Brain microvascular endothelial cell (primary cell): ENCODE measurements at regions not wholly inside any gene's neighbourhood (a gene's known extent, or its start where the extent isn't known, plus 50 kb on each side); places are given as distances from the start of the nearest gene placed in this dataset.

Experiments used
- DNase-seq: peaks from one replicate; pipeline ENCODE4 v3.0.0-alpha.2; 2020
- H3K27ac ChIP-seq: fragments of 250-450 bp; sonication (Bioruptor Pico); 2 replicates; pipeline ENCODE4 v1.5.1; 2020; ENCODE audit warnings: mild to moderate bottlenecking, moderate library complexity
- H3K27me3 ChIP-seq: fragments of 250-450 bp; sonication (Bioruptor Pico); replicated peaks from 2 replicates; pipeline ENCODE4 v1.5.1; 2020; ENCODE audit warnings: mild to moderate bottlenecking
- H3K36me3 ChIP-seq: fragments of 250-450 bp; sonication (Bioruptor Pico); replicated peaks from 2 replicates; pipeline ENCODE4 v1.5.1; 2020; ENCODE audit warnings: mild to moderate bottlenecking
- H3K4me3 ChIP-seq: 2 replicates; pipeline ENCODE4 v1.5.1; 2011; ENCODE audit warnings: low read depth, mild to moderate bottlenecking, control low read depth, low read length, moderate library complexity
- in situ Hi-C: cut with HindIII; loops from 2 replicates; pipeline ENCODE4 v1.10.0; 2017; ENCODE audit warnings: low sequenced_read_pairs, low pct_ligation_motif_present
- TF ChIP-seq, protein P1 (sequence below): IDR thresholded peaks from 2 replicates; pipeline ENCODE4 v1.5.1; 2011; ENCODE audit warnings: low read depth, mild to moderate bottlenecking, moderate library complexity, low read length, control low read depth, inconsistent platforms; ENCODE audit errors: missing control alignments

DNA sequence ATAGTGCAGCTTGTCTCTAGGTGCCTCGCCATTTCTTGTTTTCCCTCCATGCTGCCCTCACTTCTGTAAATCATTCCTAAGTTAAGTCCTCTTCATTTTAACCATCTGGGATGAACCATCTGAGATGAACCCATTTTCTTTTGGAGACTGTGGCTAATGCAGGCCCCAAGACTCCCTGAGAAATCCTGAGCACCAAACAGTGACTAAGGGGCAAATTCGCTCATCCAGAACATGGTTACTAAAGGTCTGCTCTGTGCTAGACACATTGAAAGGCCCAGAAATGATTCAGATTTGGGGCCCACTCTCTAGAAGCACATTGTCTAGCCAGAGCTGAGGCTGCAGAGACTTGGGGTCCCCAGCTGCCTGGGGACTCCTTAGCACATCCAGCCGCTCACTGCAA is 151.9 kb upstream of the CTTNBP2NL start:
- H3K27me3 ChIP-seq: no peaks in the 10 kb centered on the region
- TF ChIP-seq, protein P1, sequence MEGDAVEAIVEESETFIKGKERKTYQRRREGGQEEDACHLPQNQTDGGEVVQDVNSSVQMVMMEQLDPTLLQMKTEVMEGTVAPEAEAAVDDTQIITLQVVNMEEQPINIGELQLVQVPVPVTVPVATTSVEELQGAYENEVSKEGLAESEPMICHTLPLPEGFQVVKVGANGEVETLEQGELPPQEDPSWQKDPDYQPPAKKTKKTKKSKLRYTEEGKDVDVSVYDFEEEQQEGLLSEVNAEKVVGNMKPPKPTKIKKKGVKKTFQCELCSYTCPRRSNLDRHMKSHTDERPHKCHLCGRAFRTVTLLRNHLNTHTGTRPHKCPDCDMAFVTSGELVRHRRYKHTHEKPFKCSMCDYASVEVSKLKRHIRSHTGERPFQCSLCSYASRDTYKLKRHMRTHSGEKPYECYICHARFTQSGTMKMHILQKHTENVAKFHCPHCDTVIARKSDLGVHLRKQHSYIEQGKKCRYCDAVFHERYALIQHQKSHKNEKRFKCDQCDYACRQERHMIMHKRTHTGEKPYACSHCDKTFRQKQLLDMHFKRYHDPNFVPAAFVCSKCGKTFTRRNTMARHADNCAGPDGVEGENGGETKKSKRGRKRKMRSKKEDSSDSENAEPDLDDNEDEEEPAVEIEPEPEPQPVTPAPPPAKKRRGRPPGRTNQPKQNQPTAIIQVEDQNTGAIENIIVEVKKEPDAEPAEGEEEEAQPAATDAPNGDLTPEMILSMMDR: no peak
- no peaks in the 10 kb centered on the region for H3K36me3 ChIP-seq
- no peak for DNase-seq
- H3K27ac ChIP-seq: no peak overlapping the region
- in situ Hi-C loops: no loop called here
- H3K4me3 ChIP-seq: no peak overlapping the region

DNA sequence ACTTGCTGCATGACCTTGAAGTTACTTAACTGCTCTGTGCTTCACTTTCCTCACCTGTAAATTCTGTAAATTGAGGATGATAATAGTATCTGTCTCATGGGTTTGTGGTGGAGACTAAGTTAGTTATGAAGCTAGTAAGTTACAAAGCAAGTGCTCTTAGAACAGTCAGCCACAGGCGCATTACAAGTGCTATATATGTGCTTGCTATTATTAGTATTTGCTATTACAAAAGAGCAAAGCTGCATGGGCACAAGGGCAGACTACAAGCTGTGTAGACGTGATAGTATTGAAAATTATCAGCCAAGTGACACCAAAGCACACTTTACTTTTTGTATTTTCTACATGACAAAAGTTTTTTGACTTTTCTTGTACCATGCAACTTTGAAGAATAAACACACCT is 150.9 kb upstream of the CTTNBP2NL start:
- TF ChIP-seq, protein P1: no peak
- DNase-seq: no peak
- in situ Hi-C loops: no loop called here

DNA sequence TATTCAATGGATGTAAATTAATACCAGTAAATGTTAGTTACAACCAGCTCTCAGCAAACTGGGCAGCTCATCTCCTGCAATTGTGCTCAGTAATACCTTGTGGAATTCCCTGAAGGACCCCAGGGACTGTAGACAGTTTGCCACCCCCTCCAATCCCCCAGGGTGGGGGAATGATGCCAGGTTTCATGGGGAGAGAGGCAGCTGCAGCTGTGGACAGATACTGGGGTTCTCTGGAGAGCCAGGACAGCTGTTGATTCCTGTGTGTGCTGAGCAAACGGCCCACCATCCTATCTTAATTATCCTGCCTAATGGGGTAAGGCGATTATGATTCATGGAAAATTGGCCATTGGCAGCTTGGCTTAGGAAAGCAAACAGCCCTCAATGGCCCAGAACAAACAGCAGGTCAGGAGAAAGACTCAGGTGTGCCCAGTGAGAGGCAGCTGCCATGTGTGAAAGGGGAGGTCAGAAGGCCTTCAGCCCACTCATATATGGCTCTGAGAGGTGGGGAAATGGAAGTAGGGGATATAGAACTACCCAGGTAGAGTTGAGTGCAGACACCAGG is 148.9 kb upstream of the CTTNBP2NL start:
- in situ Hi-C loops: no loop called here
- TF ChIP-seq, protein P1: no peak
- Histone ChIP-seq H3K27me3 (no peaks in the 10 kb centered on the region), H3K27ac (no peak overlapping the region), H3K4me3 (no peak overlapping the region), H3K36me3 (no peaks in the 10 kb centered on the region)
- no peak for DNase-seq

More for the DNA sequence above, 150.9 kb upstream of the CTTNBP2NL start:
- H3K27ac ChIP-seq: no peak overlapping the region
- H3K4me3 ChIP-seq: no peak overlapping the region
- no peaks in the 10 kb centered on the region for H3K36me3 ChIP-seq
- H3K27me3 ChIP-seq: no peaks in the 10 kb centered on the region

DNA sequence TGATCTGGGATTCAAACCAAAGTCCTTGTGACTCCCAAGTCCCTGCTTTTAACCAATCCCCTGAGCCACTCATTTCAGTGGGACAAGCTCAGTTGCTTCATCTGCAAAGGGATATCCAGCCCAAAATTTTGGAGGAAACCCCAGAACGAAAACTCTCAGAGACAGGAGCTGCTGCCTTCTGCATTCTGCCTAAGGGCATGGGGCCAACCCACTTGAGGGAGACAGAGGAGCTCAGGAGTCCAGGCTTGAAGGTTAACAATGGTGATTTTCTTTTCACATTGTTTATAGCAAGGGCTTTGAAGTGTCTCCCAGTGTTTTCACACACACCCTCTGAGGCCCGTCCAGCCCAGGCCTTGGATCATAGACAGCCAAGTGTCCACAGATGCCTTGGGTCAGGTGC is 148.1 kb upstream of the CTTNBP2NL start:
- in situ Hi-C loops: no loop called here
- Histone ChIP-seq H3K4me3 (no peak overlapping the region), H3K27me3 (no peaks in the 10 kb centered on the region), H3K27ac (no peak overlapping the region), H3K36me3 (no peaks in the 10 kb centered on the region)
- no peak for DNase-seq
- TF ChIP-seq, protein P1: no peak

DNA sequence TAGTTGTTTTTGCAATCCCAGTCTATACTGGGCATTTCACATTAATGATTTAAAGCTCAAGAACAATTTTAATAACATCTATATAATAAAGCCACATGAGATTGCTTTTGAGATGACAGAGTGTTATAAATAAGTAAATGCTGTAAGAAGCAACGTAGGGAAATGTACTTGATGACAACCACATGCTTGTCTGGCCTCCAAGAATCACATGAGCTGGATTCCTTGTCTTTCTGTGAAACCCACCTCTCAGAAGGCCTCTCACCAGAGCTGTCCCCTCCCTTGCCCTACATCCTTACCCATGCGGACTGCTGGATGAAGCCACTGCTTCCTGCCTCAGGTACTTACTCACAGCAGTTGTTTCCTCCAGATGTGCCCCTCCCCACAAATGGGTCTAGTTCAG is 145.1 kb upstream of the CTTNBP2NL start:
- in situ Hi-C loops: no loop called here
- Histone ChIP-seq H3K27ac (no peak overlapping the region), H3K4me3 (no peak overlapping the region), H3K36me3 (no peaks in the 10 kb centered on the region), H3K27me3 (no peaks in the 10 kb centered on the region)
- DNase-seq: no peak
- TF ChIP-seq, protein P1: no peak
